Transverse colon (tissue), 4 donors: ENCODE measurements at regions not wholly inside any gene's neighbourhood (a gene's known extent, or its start where the extent isn't known, plus 50 kb on each side); places are given as distances from the start of the nearest gene placed in this dataset.
"Not testable (repeated sequence)": the region's sequence is repeated elsewhere in the genome, so short reads cannot be mapped to it uniquely, and the experiment has no call there.

Experiments
- DNase-seq: peaks from one replicate; pipeline ENCODE4 v3.0.0-alpha.2; 2019
- H3K27ac ChIP-seq, 4 donors: fragments of 200-600 bp; sonication (generic); 2 replicates each; pipeline ENCODE4 v1.5.1; 2016 to 2018; ENCODE audit warnings: inconsistent platforms in 4 of 4
- H3K27me3 ChIP-seq: fragments of 200-600 bp; sonication (generic); 2 replicates; pipeline ENCODE4 v1.5.1; 2017; ENCODE audit warnings: inconsistent platforms
- H3K36me3 ChIP-seq, 4 donors: fragments of 200-600 bp; sonication (generic); 2 replicates each; pipeline ENCODE4 v1.5.1; 2017 to 2019; ENCODE audit warnings: inconsistent platforms in 4 of 4
- H3K4me1 ChIP-seq, 4 donors: fragments of 200-600 bp; sonication (generic); 2 replicates each; pipeline ENCODE4 v1.5.1; 2017 to 2020; ENCODE audit warnings: inconsistent platforms in 4 of 4
- H3K4me3 ChIP-seq, 4 donors: fragments of 200-600 bp; sonication (generic); 1 replicate in 1 of 4; 2 replicates in 3 of 4; pipeline versions ENCODE4 v1.5.1 to v1.6.1; 2017 to 2019; ENCODE audit warnings: inconsistent platforms in 4 of 4
- H3K9me3 ChIP-seq, 2 donors: fragments of 200-600 bp; sonication (generic); 2 replicates each; pipeline ENCODE4 v1.5.1; 2017 to 2019; ENCODE audit warnings: inconsistent platforms in 2 of 2
- EP300 ChIP-seq: sonication (generic); formaldehyde crosslinking; IDR thresholded peaks from one replicate; pipeline ENCODE4 v1.6.1; 2017; ENCODE audit warnings: antibody characterized with exemption, low read depth
- POLR2A ChIP-seq: fragments of 450-650 bp; IDR thresholded peaks from one replicate; pipeline ENCODE4 v1.6.1; 2016; ENCODE audit warnings: antibody characterized with exemption, mild to moderate bottlenecking, moderate library complexity
- POLR2AphosphoS5 ChIP-seq, 3 donors: sonication (generic); formaldehyde crosslinking; IDR thresholded peaks; one replicate each; pipeline ENCODE4 v1.6.1; 2016; ENCODE audit warnings: antibody characterized with exemption in 3 of 3
- WGBS, 2 donors: methylation state at CpG; one replicate each; pipeline ENCODE4 v1.1.5; 2018; ENCODE audit warnings: low coverage in 1 of 2; 5-methylcytosine and 5-hydroxymethylcytosine counted together
- in situ Hi-C, 4 donors: fragments of 200-750 bp; cut with MboI; loops; one replicate each; pipeline versions ENCODE4 v1.15.0 to v1.15.1; 2017; ENCODE audit warnings: low sequenced_read_pairs in 3 of 4, low pct_ligation_motif_present in 1 of 4, low pct_unique_long_range_greater_than_20kb in 1 of 4
- intact Hi-C: fragments of 100-400 bp; cut with DNase I; formaldehyde crosslinking; loops from one replicate; pipeline ENCODE4 v1.15.1; 2023; ENCODE audit warnings: low total_unique reads
- TF ChIP-seq, protein P1 (sequence below), 5 experiments: fragments of 200-600 bp in 3 of 5; fragments of 450-650 bp in 2 of 5; sonication (generic) in 3 of 5; IDR thresholded peaks; 1 replicate in 2 of 5; 2 replicates in 3 of 5; pipeline ENCODE4 v1.5.1; 2016 to 2017; ENCODE audit warnings: antibody characterized with exemption in 5 of 5, inconsistent platforms in 3 of 5, mild to moderate bottlenecking in 2 of 5, moderate library complexity in 1 of 5

GRCh38 chr4:123652476-123652875 lies 255.9 kb downstream of the SPRY1 start:
- intact Hi-C loops: loop anchor here (10.0 kb wide), 1 partner anchor 258 kb away; the partner anchor contains the start of gene SPRY1
- DNase-seq: no peak
- Histone ChIP-seq H3K4me3 (no peak overlapping the region), H3K4me1 (peaks cover 17 to 42% (median 26%) of the 10 kb centered on the region in 4 donors), H3K27ac (peak overlapping the region; percentile 74 to 81 (median 78)), H3K27me3 (no peaks in the 10 kb centered on the region), H3K36me3 (no peaks in the 10 kb centered on the region), H3K9me3 (peaks cover 0 to 5% of the 10 kb centered on the region in 2 donors)
- 60 to 63% methylated on average over 1 of the region's 1 CpG for WGBS, 2 donors
- in situ Hi-C loops: loop anchor here (10.0 to 25.0 kb wide), 3 partner anchors 90 to 540 kb away; partner anchors contain the start of gene SPRY1 (in 2 of the 4)
- TF ChIP-seq EP300 (no peak), POLR2AphosphoS5 (IDR thresholded peaks at IDR 0.05) (no peak), POLR2A (no peak)
- TF ChIP-seq, protein P1, sequence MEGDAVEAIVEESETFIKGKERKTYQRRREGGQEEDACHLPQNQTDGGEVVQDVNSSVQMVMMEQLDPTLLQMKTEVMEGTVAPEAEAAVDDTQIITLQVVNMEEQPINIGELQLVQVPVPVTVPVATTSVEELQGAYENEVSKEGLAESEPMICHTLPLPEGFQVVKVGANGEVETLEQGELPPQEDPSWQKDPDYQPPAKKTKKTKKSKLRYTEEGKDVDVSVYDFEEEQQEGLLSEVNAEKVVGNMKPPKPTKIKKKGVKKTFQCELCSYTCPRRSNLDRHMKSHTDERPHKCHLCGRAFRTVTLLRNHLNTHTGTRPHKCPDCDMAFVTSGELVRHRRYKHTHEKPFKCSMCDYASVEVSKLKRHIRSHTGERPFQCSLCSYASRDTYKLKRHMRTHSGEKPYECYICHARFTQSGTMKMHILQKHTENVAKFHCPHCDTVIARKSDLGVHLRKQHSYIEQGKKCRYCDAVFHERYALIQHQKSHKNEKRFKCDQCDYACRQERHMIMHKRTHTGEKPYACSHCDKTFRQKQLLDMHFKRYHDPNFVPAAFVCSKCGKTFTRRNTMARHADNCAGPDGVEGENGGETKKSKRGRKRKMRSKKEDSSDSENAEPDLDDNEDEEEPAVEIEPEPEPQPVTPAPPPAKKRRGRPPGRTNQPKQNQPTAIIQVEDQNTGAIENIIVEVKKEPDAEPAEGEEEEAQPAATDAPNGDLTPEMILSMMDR (IDR thresholded peaks at IDR 0.05): no peak

DNA sequence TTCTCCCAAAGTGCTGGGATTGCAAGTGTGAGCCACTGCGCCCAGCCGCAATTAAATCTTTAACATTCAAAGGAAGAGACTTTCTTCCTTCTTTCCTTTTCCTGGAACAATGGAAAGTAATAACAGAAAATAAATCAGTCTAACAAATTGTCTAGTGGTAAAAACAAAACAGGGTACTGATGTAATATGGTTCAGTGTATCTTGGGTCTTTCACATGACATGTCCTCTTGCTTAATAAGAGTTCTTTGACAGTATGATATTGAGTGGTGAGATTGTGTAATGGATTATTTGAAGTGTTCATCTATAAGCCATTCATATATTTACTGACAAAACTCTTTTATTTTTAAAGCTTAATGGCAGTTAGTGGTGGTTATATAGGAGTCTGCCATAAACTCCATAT lies 256.6 kb downstream of the SPRY1 start:
- DNase-seq: no peak
- WGBS, 2 donors: 92 to 93% methylated on average over 2 of the region's 2 CpGs
- no peak overlapping the region for H3K4me3 ChIP-seq
- H3K27me3 ChIP-seq: no peaks in the 10 kb centered on the region
- intact Hi-C loops: loop anchor here (10.0 kb wide), 1 partner anchor 258 kb away; the partner anchor contains the start of gene SPRY1
- H3K27ac ChIP-seq: no peak overlapping the region
- H3K9me3 ChIP-seq: peaks cover 0 to 5% of the 10 kb centered on the region in 2 donors
- in situ Hi-C loops: loop anchor here (10.0 to 25.0 kb wide), 3 partner anchors 91 to 541 kb away; partner anchors contain the start of gene SPRY1 (in 2 of the 4)
- H3K36me3 ChIP-seq: no peaks in the 10 kb centered on the region
- H3K4me1 ChIP-seq: peaks cover 17 to 42% (median 26%) of the 10 kb centered on the region in 4 donors
- TF ChIP-seq, protein P1 (IDR thresholded peaks at IDR 0.05): no peak
- TF ChIP-seq EP300 (no peak), POLR2AphosphoS5 (IDR thresholded peaks at IDR 0.05) (no peak), POLR2A (no peak)

DNA sequence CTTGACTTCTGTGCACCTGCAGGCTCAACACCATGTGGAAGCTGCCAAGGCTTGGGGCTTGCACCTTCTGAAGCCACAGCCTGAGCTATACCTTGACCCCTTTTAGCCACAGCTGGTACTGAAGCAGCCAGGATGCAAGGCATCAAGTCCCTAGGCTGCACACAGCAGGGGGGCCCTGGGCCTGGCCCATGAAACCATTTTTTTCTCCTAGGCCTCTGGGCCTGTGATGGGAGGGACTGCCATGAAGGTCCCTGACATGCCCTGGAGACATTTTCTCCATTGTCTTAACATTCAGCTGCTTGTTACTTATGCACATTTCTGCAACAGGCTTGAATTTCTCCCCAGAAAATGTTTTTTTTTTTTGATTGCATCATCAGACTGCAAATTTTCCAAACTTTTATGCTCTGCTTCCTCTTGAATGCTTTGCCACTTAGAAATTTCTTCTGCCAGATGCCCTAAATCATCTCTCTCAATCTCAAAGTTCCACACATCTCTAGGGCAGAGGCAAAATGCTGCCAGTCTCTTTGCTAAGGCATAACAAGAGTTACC lies 260.2 kb downstream of the SPRY1 start:
- intact Hi-C loops (loop anchor here (10.0 kb wide), 1 partner anchor 262 kb away; the partner anchor contains the start of gene SPRY1), in situ Hi-C loops (loop anchor here (10.0 to 25.0 kb wide), 3 partner anchors 95 to 545 kb away; partner anchors contain the start of gene SPRY1 (in 2 of the 4))
- H3K36me3 ChIP-seq, H3K4me1 ChIP-seq, H3K27me3 ChIP-seq, DNase-seq, H3K27ac ChIP-seq, H3K4me3 ChIP-seq, H3K9me3 ChIP-seq: not testable (repeated sequence)

- not testable (repeated sequence) for H3K36me3 ChIP-seq, H3K4me3 ChIP-seq, DNase-seq, H3K27me3 ChIP-seq, H3K9me3 ChIP-seq, H3K4me1 ChIP-seq, H3K27ac ChIP-seq
- 83 to 88% methylated on average over 2 of the region's 2 CpGs for WGBS, 2 donors
- in situ Hi-C loops (loop anchor here (10.0 to 25.0 kb wide), 3 partner anchors 95 to 545 kb away; partner anchors contain the start of gene SPRY1 (in 2 of the 4)), intact Hi-C loops (loop anchor here (10.0 kb wide), 1 partner anchor 263 kb away; the partner anchor contains the start of gene SPRY1)
Observed at GRCh38 chr4:123657606-123658005, 261.0 kb downstream of the SPRY1 start.

DNA sequence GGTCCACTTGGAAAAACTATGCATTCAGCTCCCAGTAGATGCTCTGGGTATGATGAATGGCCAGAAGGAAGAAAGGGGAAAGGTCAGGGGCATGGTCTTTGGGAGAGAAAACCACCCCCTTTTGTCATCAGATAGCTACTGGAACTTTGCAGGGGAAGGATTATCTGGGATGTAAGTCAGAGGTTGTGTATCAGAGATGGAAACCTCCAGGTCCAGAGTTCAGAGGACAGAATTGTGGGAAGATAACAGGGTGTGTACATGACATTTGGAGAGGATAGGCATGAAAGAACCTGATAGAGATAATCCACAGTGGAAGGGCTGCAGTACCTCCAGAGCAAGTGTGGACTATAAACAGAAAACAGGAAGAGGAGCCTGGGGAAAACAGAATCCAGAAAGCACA lies 262.7 kb downstream of the SPRY1 start:
- DNase-seq: no peak
- H3K27me3 ChIP-seq: no peaks in the 10 kb centered on the region
- no peak overlapping the region for H3K27ac ChIP-seq
- H3K9me3 ChIP-seq: peaks cover 0 to 5% of the 10 kb centered on the region in 2 donors
- no peaks in the 10 kb centered on the region for H3K36me3 ChIP-seq
- TF ChIP-seq POLR2A: no peak
- no peaks in the 10 kb centered on the region for H3K4me1 ChIP-seq
- no peak overlapping the region for H3K4me3 ChIP-seq
- intact Hi-C loops: loop anchor here (10.0 kb wide), 1 partner anchor 264 kb away; the partner anchor contains the start of gene SPRY1
- in situ Hi-C loops: loop anchor here (10.0 to 25.0 kb wide), 3 partner anchors 97 to 547 kb away; partner anchors contain the start of gene SPRY1 (in 2 of the 4)
